Ovary (tissue), 7 donors: ENCODE measurements at regions not wholly inside any gene's neighbourhood (a gene's known extent, or its start where the extent isn't known, plus 50 kb on each side); places are given as distances from the start of the nearest gene placed in this dataset.

Experiments used
- DNase-seq, 5 donors: peaks; one replicate each; pipeline ENCODE4 v3.0.0-alpha.2; 2019 to 2020
- H3K27ac ChIP-seq, 2 donors: fragments of 200-600 bp; one replicate each; pipeline versions ENCODE4 v1.5.1 to v1.8.0; 2019 to 2022
- H3K27me3 ChIP-seq: fragments of 200-600 bp; one replicate; pipeline ENCODE4 v1.8.0; 2022
- H3K36me3 ChIP-seq: fragments of 200-600 bp; sonication (generic); one replicate; pipeline ENCODE4 v1.5.1; 2019
- H3K4me1 ChIP-seq: one replicate; pipeline ENCODE4 v1.8.1; 2013; ENCODE audit warnings: mild to moderate bottlenecking, moderate library complexity; ENCODE audit not compliant: insufficient read depth
- H3K4me3 ChIP-seq: fragments of 200-600 bp; sonication (generic); one replicate; pipeline ENCODE4 v1.5.1; 2017
- H3K9me3 ChIP-seq, 2 donors: fragments of 200-600 bp in 1 of 2; sonication (generic) in 1 of 2; one replicate each; pipeline versions ENCODE4 v1.5.1 to v1.8.1; 2013 to 2019; ENCODE audit warnings: mild to moderate bottlenecking in 1 of 2, moderate library complexity in 1 of 2
- EP300 ChIP-seq: sonication (generic); formaldehyde crosslinking; IDR thresholded peaks from one replicate; pipeline ENCODE4 v1.6.1; 2017; ENCODE audit warnings: antibody characterized with exemption
- POLR2A ChIP-seq: fragments of 450-650 bp; IDR thresholded peaks from one replicate; pipeline ENCODE4 v1.6.1; 2017; ENCODE audit warnings: antibody characterized with exemption, mild to moderate bottlenecking, moderate library complexity
- WGBS, 3 donors: extraction: QIAGEN DNeasy Blood & Tissue Kit in 1 of 3; methylation state at CpG; one replicate each; pipeline versions ENCODE4 v1.1.5 to v1.1.7; 2013 to 2017; 5-methylcytosine and 5-hydroxymethylcytosine counted together
- intact Hi-C, 4 donors: fragments of 100-400 bp; cut with DNase I; formaldehyde crosslinking; loops; one replicate each; pipeline versions ENCODE4 v1.11.0 to v1.15.1; 2022 to 2023
- TF ChIP-seq, protein P1 (sequence below), 3 donors: fragments of 450-650 bp in 2 of 3; fragments of 200-600 bp in 1 of 3; IDR thresholded peaks; one replicate each; pipeline versions ENCODE4 v1.5.1 to v1.8.0; 2016 to 2022; ENCODE audit warnings: antibody characterized with exemption in 3 of 3, mild to moderate bottlenecking in 1 of 3
- donor health status: DM: no; HTN: no; CAD: no; lungs with moderate emphysema.
- donor health status: DM: no; HTN: no; CAD: no.
- donor health status: Bipolar disorder and iron deficiency.
- donor health status: DM: no; HTN: no; CAD: no.
- donor health status: DM: yes; HTN: yes; CAD: no.

DNA sequence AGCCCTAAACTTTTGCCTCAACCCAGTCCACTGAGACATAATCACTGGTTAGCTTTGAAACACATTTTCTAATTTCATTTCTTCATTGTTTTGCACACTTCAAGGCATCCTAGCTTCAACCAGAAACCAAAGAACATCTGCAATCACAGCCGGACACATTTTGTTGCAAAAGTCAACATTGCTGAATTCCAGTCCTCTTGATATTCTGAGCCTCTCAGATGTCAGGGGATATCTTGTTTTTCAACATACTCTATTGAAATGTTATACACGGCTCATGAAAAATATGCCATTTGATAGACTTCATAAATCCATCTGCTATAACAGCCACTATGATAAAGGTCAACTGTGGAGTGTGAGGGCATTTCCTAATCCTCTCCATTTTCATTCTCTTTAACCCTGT lies 241.6 kb upstream of the PUDP start:
- Histone ChIP-seq H3K4me3 (no peak overlapping the region), H3K9me3 (no peaks in the 10 kb centered on the region), H3K4me1 (no peaks in the 10 kb centered on the region), H3K27ac (no peak overlapping the region), H3K36me3 (no peaks in the 10 kb centered on the region), H3K27me3 (no peaks in the 10 kb centered on the region)
- 24 to 48% (median 28%) methylated on average over 2 of the region's 2 CpGs for WGBS, 3 donors
- TF ChIP-seq, protein P1, sequence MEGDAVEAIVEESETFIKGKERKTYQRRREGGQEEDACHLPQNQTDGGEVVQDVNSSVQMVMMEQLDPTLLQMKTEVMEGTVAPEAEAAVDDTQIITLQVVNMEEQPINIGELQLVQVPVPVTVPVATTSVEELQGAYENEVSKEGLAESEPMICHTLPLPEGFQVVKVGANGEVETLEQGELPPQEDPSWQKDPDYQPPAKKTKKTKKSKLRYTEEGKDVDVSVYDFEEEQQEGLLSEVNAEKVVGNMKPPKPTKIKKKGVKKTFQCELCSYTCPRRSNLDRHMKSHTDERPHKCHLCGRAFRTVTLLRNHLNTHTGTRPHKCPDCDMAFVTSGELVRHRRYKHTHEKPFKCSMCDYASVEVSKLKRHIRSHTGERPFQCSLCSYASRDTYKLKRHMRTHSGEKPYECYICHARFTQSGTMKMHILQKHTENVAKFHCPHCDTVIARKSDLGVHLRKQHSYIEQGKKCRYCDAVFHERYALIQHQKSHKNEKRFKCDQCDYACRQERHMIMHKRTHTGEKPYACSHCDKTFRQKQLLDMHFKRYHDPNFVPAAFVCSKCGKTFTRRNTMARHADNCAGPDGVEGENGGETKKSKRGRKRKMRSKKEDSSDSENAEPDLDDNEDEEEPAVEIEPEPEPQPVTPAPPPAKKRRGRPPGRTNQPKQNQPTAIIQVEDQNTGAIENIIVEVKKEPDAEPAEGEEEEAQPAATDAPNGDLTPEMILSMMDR (IDR thresholded peaks at IDR 0.05): no peak
- TF ChIP-seq POLR2A (no peak), EP300 (no peak)
- intact Hi-C loops: no loop called here
- no peak for DNase-seq

- DNase-seq: no peak
- TF ChIP-seq EP300 (no peak), POLR2A (no peak)
- TF ChIP-seq, protein P1 (IDR thresholded peaks at IDR 0.05): no peak
- no peaks in the 10 kb centered on the region for H3K27me3 ChIP-seq
- no peaks in the 10 kb centered on the region for H3K36me3 ChIP-seq
- no peaks in the 10 kb centered on the region for H3K9me3 ChIP-seq
- H3K27ac ChIP-seq: no peak overlapping the region
- intact Hi-C loops: no loop called here
- H3K4me3 ChIP-seq: no peak overlapping the region
- 61 to 76% (median 62%) methylated on average over 4 of the region's 4 CpGs for WGBS, 3 donors
- H3K4me1 ChIP-seq: no peaks in the 10 kb centered on the region
Observed at GRCh38 chrX:7385131-7385530, 237.2 kb upstream of the PUDP start.

DNA sequence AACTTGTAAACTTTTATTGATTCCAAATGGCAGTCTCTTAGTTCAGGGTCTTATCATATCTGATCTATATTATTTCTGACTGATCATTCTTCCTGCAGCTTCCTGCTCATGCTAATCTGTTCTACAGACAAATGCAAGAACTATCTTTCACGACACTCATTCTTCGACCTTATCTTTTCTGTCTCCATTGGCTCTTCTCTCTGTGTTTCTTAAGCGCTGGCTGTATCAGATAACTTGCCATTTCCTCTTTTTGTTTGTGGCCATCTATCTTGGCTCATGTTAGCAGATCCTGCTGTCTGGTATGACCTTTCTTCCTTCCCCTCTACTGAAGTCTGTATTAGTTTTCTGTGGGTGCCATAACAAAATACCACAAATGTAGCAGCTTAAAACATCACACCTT lies 230.5 kb upstream of the PUDP start:
- WGBS, 3 donors: 81 to 84% (median 81%) methylated on average over 3 of the region's 3 CpGs
- DNase-seq: no peak
- H3K27ac ChIP-seq: no peak overlapping the region
- no peak overlapping the region for H3K4me3 ChIP-seq
- H3K4me1 ChIP-seq: no peaks in the 10 kb centered on the region
- no peak for TF ChIP-seq POLR2A
- no peak for TF ChIP-seq EP300
- TF ChIP-seq, protein P1 (IDR thresholded peaks at IDR 0.05): no peak
- H3K36me3 ChIP-seq: no peaks in the 10 kb centered on the region
- intact Hi-C loops: no loop called here
- no peaks in the 10 kb centered on the region for H3K27me3 ChIP-seq
- H3K9me3 ChIP-seq: peaks cover 0 to 7% of the 10 kb centered on the region in 2 donors

- Histone ChIP-seq H3K4me3 (no peak overlapping the region), H3K27me3 (no peaks in the 10 kb centered on the region), H3K27ac (no peak overlapping the region), H3K4me1 (no peaks in the 10 kb centered on the region), H3K36me3 (no peaks in the 10 kb centered on the region), H3K9me3 (peaks cover 0 to 7% of the 10 kb centered on the region in 2 donors)
- WGBS, 3 donors: 69 to 71% (median 70%) methylated on average over 7 of the region's 7 CpGs
- intact Hi-C loops: no loop called here
- TF ChIP-seq, protein P1 (IDR thresholded peaks at IDR 0.05): no peak
- TF ChIP-seq POLR2A (no peak), EP300 (no peak)
- DNase-seq: no peak
Observed at GRCh38 chrX:7372825-7373525, 225.0 kb upstream of the PUDP start.
